ENCODE measurements at regions not wholly inside any gene's neighbourhood (a gene's known extent, or its start where the extent isn't known, plus 50 kb on each side); places are given as distances from the start of the nearest gene placed in this dataset.

GRCh38 chr3:102259663-102260062 lies 175.2 kb upstream of the ZPLD1 start:
- Histone ChIP-seq H3K27ac (no peak overlapping the region), H3K9me3 (ENCODE audit: severe bottlenecking) (no peaks in the 10 kb centered on the region), H3K36me3 (no peaks in the 10 kb centered on the region), H3K4me3 (ENCODE audit: low read depth, low read length) (no peak overlapping the region), H3K27me3 (ENCODE audit: insufficient read depth, low read depth, severe bottlenecking) (no peaks in the 10 kb centered on the region)
- TF ChIP-seq CTCF (IDR thresholded peaks at IDR 0.05; ENCODE audit: low read depth, low read length): no peak
- no peak for DNase-seq

GRCh38 chr3:102265720-102266119 lies 169.1 kb upstream of the ZPLD1 start:
- no peak for DNase-seq
- no peaks in the 10 kb centered on the region for H3K9me3 ChIP-seq (ENCODE audit: severe bottlenecking)
- H3K27me3 ChIP-seq (ENCODE audit: insufficient read depth, low read depth, severe bottlenecking): no peaks in the 10 kb centered on the region
- no peak for TF ChIP-seq CTCF (IDR thresholded peaks at IDR 0.05; ENCODE audit: low read depth, low read length)
- H3K36me3 ChIP-seq: no peaks in the 10 kb centered on the region
- no peak overlapping the region for H3K4me3 ChIP-seq (ENCODE audit: low read depth, low read length)
- H3K27ac ChIP-seq: no peak overlapping the region

DNA sequence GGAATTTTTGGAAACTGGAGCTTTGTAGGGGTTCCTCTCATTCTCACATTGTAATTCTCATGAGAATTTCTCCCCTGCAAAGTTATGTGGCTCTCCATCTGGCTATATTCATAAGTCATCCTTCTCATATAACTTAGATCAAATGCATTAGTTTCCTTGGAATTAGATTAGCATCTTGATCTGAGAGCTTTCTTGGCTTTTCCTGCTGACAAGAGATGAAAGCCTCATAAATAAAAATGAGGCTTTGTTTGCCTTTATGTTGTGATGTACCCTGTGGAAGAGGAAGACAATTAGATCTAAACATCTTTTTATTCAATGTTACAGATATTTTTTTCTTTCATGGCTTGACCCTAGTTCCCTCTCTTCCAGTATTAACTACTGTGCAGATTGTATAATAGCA lies 165.4 kb upstream of the ZPLD1 start:
- H3K27ac ChIP-seq: no peak overlapping the region
- no peak for DNase-seq
- H3K36me3 ChIP-seq: no peaks in the 10 kb centered on the region
- no peak for TF ChIP-seq CTCF (IDR thresholded peaks at IDR 0.05; ENCODE audit: low read depth, low read length)
- no peak overlapping the region for H3K4me3 ChIP-seq (ENCODE audit: low read depth, low read length)
- no peaks in the 10 kb centered on the region for H3K27me3 ChIP-seq (ENCODE audit: insufficient read depth, low read depth, severe bottlenecking)
- H3K9me3 ChIP-seq (ENCODE audit: severe bottlenecking): no peaks in the 10 kb centered on the region

- H3K9me3 ChIP-seq (ENCODE audit: severe bottlenecking): no peaks in the 10 kb centered on the region
- no peaks in the 10 kb centered on the region for H3K27me3 ChIP-seq (ENCODE audit: insufficient read depth, low read depth, severe bottlenecking)
- H3K36me3 ChIP-seq: no peaks in the 10 kb centered on the region
- no peak overlapping the region for H3K27ac ChIP-seq
- TF ChIP-seq CTCF (IDR thresholded peaks at IDR 0.05; ENCODE audit: low read depth, low read length): no peak
- no peak overlapping the region for H3K4me3 ChIP-seq (ENCODE audit: low read depth, low read length)
- DNase-seq: no peak
Observed at GRCh38 chr3:102290241-102290640, 144.6 kb upstream of the ZPLD1 start.

DNA sequence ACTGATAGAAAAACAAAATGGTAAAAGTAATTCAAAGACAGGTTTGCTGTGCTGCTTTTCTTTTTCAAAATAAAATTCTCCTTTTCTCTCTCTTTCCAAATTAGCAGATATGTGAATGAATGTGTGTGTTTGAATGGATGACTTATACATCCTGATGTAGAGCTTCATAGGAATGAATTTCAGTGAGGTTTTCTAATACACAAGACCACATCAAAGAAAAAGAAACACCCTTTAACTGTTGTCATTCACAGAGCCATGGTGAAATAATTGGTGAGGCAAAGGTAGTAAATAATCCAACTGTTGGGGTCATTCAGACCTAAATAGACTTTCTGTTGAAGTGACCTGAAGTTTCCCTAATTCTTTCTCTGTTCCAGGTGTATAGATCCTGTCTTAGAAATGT lies 139.1 kb upstream of the ZPLD1 start:
- no peak for TF ChIP-seq CTCF (IDR thresholded peaks at IDR 0.05; ENCODE audit: low read depth, low read length)
- no peak overlapping the region for H3K27ac ChIP-seq
- H3K36me3 ChIP-seq: no peaks in the 10 kb centered on the region
- no peak for DNase-seq
- H3K27me3 ChIP-seq (ENCODE audit: insufficient read depth, low read depth, severe bottlenecking): no peaks in the 10 kb centered on the region
- H3K9me3 ChIP-seq (ENCODE audit: severe bottlenecking): no peaks in the 10 kb centered on the region
- no peak overlapping the region for H3K4me3 ChIP-seq (ENCODE audit: low read depth, low read length)

DNA sequence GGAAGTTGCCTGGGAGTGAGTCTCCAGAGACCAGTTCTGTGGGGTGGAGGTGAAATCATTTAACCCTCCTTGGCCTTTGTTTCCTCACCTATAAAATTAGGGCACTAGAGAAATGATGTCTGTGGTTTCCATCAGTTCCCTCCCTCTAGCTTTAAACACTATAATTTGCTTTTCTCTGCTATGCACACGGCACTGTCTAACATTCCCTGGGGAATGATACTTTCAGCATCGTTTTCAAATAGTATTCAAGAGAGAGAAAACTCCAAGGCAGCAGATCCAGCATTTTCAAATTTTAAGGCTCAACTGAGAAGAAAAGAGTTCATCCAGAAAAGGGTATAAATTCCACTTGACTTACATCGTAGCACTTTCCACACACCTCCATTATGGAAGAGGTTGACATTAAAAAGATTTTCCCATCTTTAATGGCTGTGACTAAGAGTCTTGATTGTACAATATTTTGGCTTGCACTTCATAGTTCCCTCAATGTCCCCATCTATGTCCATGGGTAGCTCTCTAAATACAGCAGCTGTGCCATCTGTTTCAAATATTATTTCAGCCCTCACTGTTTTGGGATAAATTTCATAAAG lies 137.7 kb upstream of the ZPLD1 start:
- no peak for TF ChIP-seq CTCF (IDR thresholded peaks at IDR 0.05; ENCODE audit: low read depth, low read length)
- Histone ChIP-seq H3K36me3 (no peaks in the 10 kb centered on the region), H3K27ac (no peak overlapping the region), H3K4me3 (ENCODE audit: low read depth, low read length) (no peak overlapping the region), H3K9me3 (ENCODE audit: severe bottlenecking) (no peaks in the 10 kb centered on the region), H3K27me3 (ENCODE audit: insufficient read depth, low read depth, severe bottlenecking) (no peaks in the 10 kb centered on the region)
- no peak for DNase-seq
